Activated CD8-positive, alpha-beta T cell treated with anti-CD3 and anti-CD28 coated beads for 36 hours (primary cell): ENCODE measurements at regions not wholly inside any gene's neighbourhood (a gene's known extent, or its start where the extent isn't known, plus 50 kb on each side); places are given as distances from the start of the nearest gene placed in this dataset.

Experiments
- ATAC-seq: fragments of 200-7000 bp; cut with Tn5 transposase; one replicate; pipeline ENCODE4 v1.10.0; 2021; ENCODE audit warnings: mild to moderate bottlenecking, moderate library complexity
- CTCF ChIA-PET: fragments of 350-600 bp; sonication (Branson Sonifier 250); formaldehyde crosslinking; loops from one replicate; lab custom pipeline; 2021; ENCODE audit warnings: antibody characterized with exemption; lab: Charles Lee
- POLR2A ChIA-PET: fragments of 350-600 bp; sonication (Branson Sonifier 250); formaldehyde crosslinking; loops from one replicate; lab custom pipeline; 2021; ENCODE audit warnings: antibody characterized with exemption; lab: Charles Lee
- DNase-seq: peaks from one replicate; pipeline ENCODE4 v3.0.0-alpha.2; 2020
- H3K27ac Mint-ChIP-seq: one replicate; pipeline ENCODE4 v1.8.0; 2021; ENCODE audit warnings: mild to moderate bottlenecking, mixed read lengths
- H3K27me3 Mint-ChIP-seq: one replicate; pipeline ENCODE4 v1.8.0; 2021; ENCODE audit warnings: mixed read lengths
- H3K36me3 Mint-ChIP-seq: one replicate; pipeline ENCODE4 v1.8.0; 2021; ENCODE audit warnings: low read depth, mixed read lengths
- H3K4me1 Mint-ChIP-seq: one replicate; pipeline ENCODE4 v1.8.0; 2021; ENCODE audit warnings: low read depth, mixed read lengths
- H3K4me3 Mint-ChIP-seq: one replicate; pipeline ENCODE4 v1.8.0; 2021; ENCODE audit warnings: mild to moderate bottlenecking, moderate library complexity, mixed read lengths
- H3K9me3 Mint-ChIP-seq: one replicate; pipeline ENCODE4 v1.8.0; 2021; ENCODE audit warnings: mixed read lengths
- CTCF ChIP-seq: fragments of 200-600 bp; IDR thresholded peaks from one replicate; pipeline ENCODE4 v1.8.0; 2022; ENCODE audit warnings: antibody characterized with exemption, mild to moderate bottlenecking
- intact Hi-C: fragments of 100-400 bp; cut with micrococcal nuclease; formaldehyde crosslinking; loops from one replicate; pipeline ENCODE4 v1.10.0; 2022

GRCh38 chr4:4913628-4914027 lies 54.2 kb downstream of the MSX1 start:
- TF ChIP-seq CTCF = no peak
- no peak for ATAC-seq
- Mint-ChIP-seq H3K36me3 (no peaks in the 10 kb centered on the region), H3K9me3 (no peaks in the 10 kb centered on the region), H3K27ac (no peak overlapping the region), H3K4me1 (no peaks in the 10 kb centered on the region), H3K27me3 (peaks cover 2% of the 10 kb centered on the region), H3K4me3 (no peak overlapping the region)
- ChIA-PET POLR2A (no interaction called here), CTCF (no interaction called here)
- intact Hi-C loops = no loop called here
- no peak for DNase-seq

- POLR2A ChIA-PET = no interaction called here
- H3K4me3 Mint-ChIP-seq = no peak overlapping the region
Observed at GRCh38 chr4:4914059-4914820, 54.8 kb downstream of the MSX1 start.

GRCh38 chr4:4914965-4915845 lies 55.7 kb downstream of the MSX1 start:
- no peak for TF ChIP-seq CTCF
- DNase-seq (no peak), ATAC-seq (no peak)
- ChIA-PET POLR2A (no interaction called here), CTCF (no interaction called here)
- H3K27me3 Mint-ChIP-seq = no peaks in the 10 kb centered on the region
- H3K36me3 Mint-ChIP-seq = no peaks in the 10 kb centered on the region
- intact Hi-C loops = no loop called here
- no peak overlapping the region for H3K27ac Mint-ChIP-seq
- no peak overlapping the region for H3K4me3 Mint-ChIP-seq
- no peaks in the 10 kb centered on the region for H3K9me3 Mint-ChIP-seq
- H3K4me1 Mint-ChIP-seq = no peaks in the 10 kb centered on the region

More at GRCh38 chr4:4914059-4914820, 54.8 kb downstream of the MSX1 start:
- no peaks in the 10 kb centered on the region for H3K4me1 Mint-ChIP-seq
- ATAC-seq (no peak), DNase-seq (no peak)
- intact Hi-C loops = no loop called here
- no peaks in the 10 kb centered on the region for H3K36me3 Mint-ChIP-seq
- no peak overlapping the region for H3K27ac Mint-ChIP-seq
- H3K9me3 Mint-ChIP-seq = no peaks in the 10 kb centered on the region
- H3K27me3 Mint-ChIP-seq = no peaks in the 10 kb centered on the region
- CTCF ChIA-PET = no interaction called here
- TF ChIP-seq CTCF = no peak

GRCh38 chr4:4918067-4918466 lies 58.6 kb downstream of the MSX1 start:
- DNase-seq (no peak), ATAC-seq (no peak)
- H3K9me3 Mint-ChIP-seq = no peaks in the 10 kb centered on the region
- ChIA-PET CTCF (no interaction called here), POLR2A (no interaction called here)
- no peak overlapping the region for H3K27ac Mint-ChIP-seq
- no peak for TF ChIP-seq CTCF
- intact Hi-C loops = no loop called here
- H3K36me3 Mint-ChIP-seq = no peaks in the 10 kb centered on the region
- H3K4me3 Mint-ChIP-seq = no peak overlapping the region
- no peaks in the 10 kb centered on the region for H3K27me3 Mint-ChIP-seq
- peaks cover 12% of the 10 kb centered on the region for H3K4me1 Mint-ChIP-seq

GRCh38 chr4:4919927-4920326 lies 60.5 kb downstream of the MSX1 start:
- ATAC-seq (no peak), DNase-seq (no peak)
- no peaks in the 10 kb centered on the region for H3K36me3 Mint-ChIP-seq
- CTCF ChIA-PET = no interaction called here
- TF ChIP-seq CTCF = no peak
- POLR2A ChIA-PET = no interaction called here
- H3K27ac Mint-ChIP-seq = no peak overlapping the region
- peaks cover 18% of the 10 kb centered on the region for H3K4me1 Mint-ChIP-seq
- peaks cover 3% of the 10 kb centered on the region for H3K27me3 Mint-ChIP-seq
- intact Hi-C loops = no loop called here
- H3K4me3 Mint-ChIP-seq = no peak overlapping the region
- peaks cover 3% of the 10 kb centered on the region for H3K9me3 Mint-ChIP-seq
